Panc1 (cell line): ENCODE measurements at regions not wholly inside any gene's neighbourhood (a gene's known extent, or its start where the extent isn't known, plus 50 kb on each side); places are given as distances from the start of the nearest gene placed in this dataset.

Source experiments
- ATAC-seq: fragments of 200-7000 bp; cut with Tn5 transposase; 2 replicates; pipeline ENCODE4 v1.9.1; 2020; ENCODE audit warnings: mild to moderate bottlenecking, moderate library complexity
- BruUV-seq: library from RNA; stranded (reverse); fragments of 400-500 nt; replicated peaks from 2 replicates; lab custom pipeline; 2021; lab: Mats Ljungman, UMichigan
- CTCF ChIA-PET: fragments of 300-600 bp; sonication (Branson Sonifier 250); formaldehyde crosslinking; loops from one replicate; lab custom pipeline; 2022; ENCODE audit warnings: antibody characterized with exemption; lab: Charles Lee
- POLR2A ChIA-PET: fragments of 300-600 bp; sonication (Branson Sonifier 250); formaldehyde crosslinking; loops from one replicate; lab custom pipeline; 2022; ENCODE audit warnings: antibody characterized with exemption; lab: Charles Lee
- DNase-seq: peaks from one replicate; pipeline ENCODE4 v3.0.0-alpha.2; 2010; ENCODE audit warnings: low read depth, low spot score
- H3K27ac ChIP-seq: 2 replicates; pipeline ENCODE4 v1.5.1; 2011; ENCODE audit warnings: mild to moderate bottlenecking, low read length, inconsistent platforms
- H3K27me3 ChIP-seq: fragments of 200-500 bp; sonication (Bioruptor generic); 2 replicates; pipeline ENCODE4 v1.6.0; 2014; ENCODE audit warnings: low read length, inconsistent platforms; ENCODE audit not compliant: control insufficient read depth, insufficient read depth
- H3K36me3 ChIP-seq: fragments of 200-500 bp; sonication (Bioruptor generic); 2 replicates; pipeline ENCODE4 v1.5.1; 2014; ENCODE audit warnings: inconsistent platforms, mild to moderate bottlenecking, low read length, moderate library complexity; ENCODE audit not compliant: control insufficient read depth, insufficient read depth
- H3K4me1 ChIP-seq: 2 replicates; pipeline ENCODE4 v1.5.1; 2011; ENCODE audit warnings: inconsistent platforms, mild to moderate bottlenecking, low read length, moderate library complexity; ENCODE audit not compliant: control insufficient read depth, insufficient read depth
- H3K4me3 ChIP-seq, 2 experiments: 2 replicates each; pipeline ENCODE4 v1.5.1; 2011 to 2012; ENCODE audit warnings: low read depth in 2 of 2, low read length in 2 of 2, mild to moderate bottlenecking in 2 of 2, inconsistent platforms in 1 of 2, moderate library complexity in 1 of 2
- H3K9me3 ChIP-seq: fragments of 200-500 bp; sonication (Bioruptor generic); 2 replicates; pipeline ENCODE4 v1.5.1; 2014; ENCODE audit warnings: low read depth, mild to moderate bottlenecking, inconsistent platforms, low read length, moderate library complexity; ENCODE audit not compliant: control insufficient read depth, insufficient read depth
- POLR2AphosphoS5 ChIP-seq: IDR thresholded peaks from 2 replicates; pipeline ENCODE4 v1.6.1; 2012; ENCODE audit warnings: mild to moderate bottlenecking, low read depth, low read length, moderate library complexity
- SIN3A ChIP-seq: IDR thresholded peaks from 2 replicates; pipeline ENCODE4 v1.6.1; 2012; ENCODE audit warnings: low read depth, mild to moderate bottlenecking, low read length, moderate library complexity, borderline replicate concordance; ENCODE audit not compliant: insufficient read depth
- TCF7L2 ChIP-seq: IDR thresholded peaks from 2 replicates; pipeline ENCODE4 v1.6.1; 2011; ENCODE audit warnings: mild to moderate bottlenecking, low read depth, low read length, inconsistent platforms
- in situ Hi-C: cut with HindIII; loops from 2 replicates; pipeline ENCODE4 v1.10.0; 2016; ENCODE audit warnings: low sequenced_read_pairs, low pct_unique_long_range_greater_than_20kb
- intact Hi-C: fragments of 100-400 bp; cut with micrococcal nuclease; formaldehyde crosslinking; loops from one replicate; pipeline ENCODE4 v1.10.0; 2022; ENCODE audit not compliant: unreplicated experiment
- TF ChIP-seq, protein P1 (sequence below): fragments of 450-650 bp; IDR thresholded peaks from 2 replicates; pipeline ENCODE4 v1.5.1; 2017; ENCODE audit warnings: mild to moderate bottlenecking
- TF ChIP-seq, protein P2 (sequence below), 2 experiments: IDR thresholded peaks; 2 replicates each; pipeline ENCODE4 v1.6.1; 2011 to 2012; ENCODE audit warnings: low read depth in 2 of 2, control low read depth in 1 of 2, low read length in 1 of 2, mild to moderate bottlenecking in 1 of 2, moderate library complexity in 1 of 2; ENCODE audit not compliant: insufficient read depth in 1 of 2

DNA sequence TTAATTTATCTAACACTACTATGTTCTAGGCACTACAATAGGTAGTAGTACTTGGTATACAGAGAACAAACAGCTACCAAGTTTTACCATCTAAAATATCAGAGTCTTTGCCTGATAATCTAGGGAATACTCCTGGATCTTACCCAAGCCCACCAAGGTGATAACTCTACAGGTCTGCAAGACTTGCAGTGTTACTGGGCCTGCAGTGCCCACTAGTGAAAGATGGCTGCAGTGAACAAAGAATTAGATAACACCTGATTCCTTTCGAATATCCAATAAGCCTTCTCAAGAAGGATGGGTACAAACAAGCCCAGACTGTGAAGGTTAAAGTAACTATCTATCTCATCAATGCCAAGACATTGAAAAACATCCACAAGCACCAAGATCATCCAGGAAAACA, 317.0 kb upstream of the DCBLD2 start:
- H3K4me3 ChIP-seq: no peak overlapping the region
- intact Hi-C loops (no loop called here), in situ Hi-C loops (no loop called here)
- TF ChIP-seq, protein P1, sequence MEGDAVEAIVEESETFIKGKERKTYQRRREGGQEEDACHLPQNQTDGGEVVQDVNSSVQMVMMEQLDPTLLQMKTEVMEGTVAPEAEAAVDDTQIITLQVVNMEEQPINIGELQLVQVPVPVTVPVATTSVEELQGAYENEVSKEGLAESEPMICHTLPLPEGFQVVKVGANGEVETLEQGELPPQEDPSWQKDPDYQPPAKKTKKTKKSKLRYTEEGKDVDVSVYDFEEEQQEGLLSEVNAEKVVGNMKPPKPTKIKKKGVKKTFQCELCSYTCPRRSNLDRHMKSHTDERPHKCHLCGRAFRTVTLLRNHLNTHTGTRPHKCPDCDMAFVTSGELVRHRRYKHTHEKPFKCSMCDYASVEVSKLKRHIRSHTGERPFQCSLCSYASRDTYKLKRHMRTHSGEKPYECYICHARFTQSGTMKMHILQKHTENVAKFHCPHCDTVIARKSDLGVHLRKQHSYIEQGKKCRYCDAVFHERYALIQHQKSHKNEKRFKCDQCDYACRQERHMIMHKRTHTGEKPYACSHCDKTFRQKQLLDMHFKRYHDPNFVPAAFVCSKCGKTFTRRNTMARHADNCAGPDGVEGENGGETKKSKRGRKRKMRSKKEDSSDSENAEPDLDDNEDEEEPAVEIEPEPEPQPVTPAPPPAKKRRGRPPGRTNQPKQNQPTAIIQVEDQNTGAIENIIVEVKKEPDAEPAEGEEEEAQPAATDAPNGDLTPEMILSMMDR: peak; percentile 5; the same call in 1 of the 2 replicates
- no peak for TF ChIP-seq TCF7L2
- H3K27ac ChIP-seq: no peak overlapping the region
- ChIA-PET CTCF (no interaction called here), POLR2A (no interaction called here)
- DNase-seq: no peak
- H3K27me3 ChIP-seq: no peaks in the 10 kb centered on the region
- H3K9me3 ChIP-seq: peaks cover 8% of the 10 kb centered on the region; the same call in 1 of the 2 replicates
- H3K4me1 ChIP-seq: no peaks in the 10 kb centered on the region
- no TSS peak for BruUV-seq
- no peaks in the 10 kb centered on the region for H3K36me3 ChIP-seq
- no peak for ATAC-seq

DNA sequence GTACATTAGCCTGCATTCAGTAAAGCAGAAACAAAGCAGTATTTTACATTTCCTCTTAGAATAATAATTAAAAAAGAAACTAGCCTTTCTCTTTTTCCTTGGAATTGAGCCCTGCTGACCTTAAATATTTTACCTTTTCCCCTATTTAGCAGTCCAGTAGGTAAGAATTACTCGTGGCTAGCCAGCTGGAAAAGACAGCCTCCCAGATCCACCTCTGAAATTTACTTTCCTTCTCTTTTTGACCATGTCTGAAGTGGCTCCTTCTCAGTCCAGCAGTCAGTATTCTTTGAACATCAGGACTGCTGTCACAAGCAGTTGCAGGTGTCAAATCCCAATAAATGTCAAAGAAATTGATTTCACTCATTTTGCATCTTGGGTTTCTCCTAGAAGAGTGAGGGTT, 311.5 kb upstream of the DCBLD2 start:
- Histone ChIP-seq H3K36me3 (no peaks in the 10 kb centered on the region), H3K4me1 (no peaks in the 10 kb centered on the region), H3K27ac (no peak overlapping the region), H3K27me3 (no peaks in the 10 kb centered on the region), H3K4me3 (no peak overlapping the region), H3K9me3 (peaks cover 4% of the 10 kb centered on the region; the same call in 1 of the 2 replicates)
- in situ Hi-C loops (no loop called here), intact Hi-C loops (no loop called here)
- no peak for DNase-seq
- no peak for ATAC-seq
- no TSS peak for BruUV-seq
- POLR2A ChIA-PET: no interaction called here
- CTCF ChIA-PET: interaction anchor here (0.7 kb wide), 1 partner anchor 27 kb away, joined by 3 read pairs; no protein-coding TSS in a partner anchor
- no peak for TF ChIP-seq POLR2AphosphoS5
- TF ChIP-seq, protein P2, sequence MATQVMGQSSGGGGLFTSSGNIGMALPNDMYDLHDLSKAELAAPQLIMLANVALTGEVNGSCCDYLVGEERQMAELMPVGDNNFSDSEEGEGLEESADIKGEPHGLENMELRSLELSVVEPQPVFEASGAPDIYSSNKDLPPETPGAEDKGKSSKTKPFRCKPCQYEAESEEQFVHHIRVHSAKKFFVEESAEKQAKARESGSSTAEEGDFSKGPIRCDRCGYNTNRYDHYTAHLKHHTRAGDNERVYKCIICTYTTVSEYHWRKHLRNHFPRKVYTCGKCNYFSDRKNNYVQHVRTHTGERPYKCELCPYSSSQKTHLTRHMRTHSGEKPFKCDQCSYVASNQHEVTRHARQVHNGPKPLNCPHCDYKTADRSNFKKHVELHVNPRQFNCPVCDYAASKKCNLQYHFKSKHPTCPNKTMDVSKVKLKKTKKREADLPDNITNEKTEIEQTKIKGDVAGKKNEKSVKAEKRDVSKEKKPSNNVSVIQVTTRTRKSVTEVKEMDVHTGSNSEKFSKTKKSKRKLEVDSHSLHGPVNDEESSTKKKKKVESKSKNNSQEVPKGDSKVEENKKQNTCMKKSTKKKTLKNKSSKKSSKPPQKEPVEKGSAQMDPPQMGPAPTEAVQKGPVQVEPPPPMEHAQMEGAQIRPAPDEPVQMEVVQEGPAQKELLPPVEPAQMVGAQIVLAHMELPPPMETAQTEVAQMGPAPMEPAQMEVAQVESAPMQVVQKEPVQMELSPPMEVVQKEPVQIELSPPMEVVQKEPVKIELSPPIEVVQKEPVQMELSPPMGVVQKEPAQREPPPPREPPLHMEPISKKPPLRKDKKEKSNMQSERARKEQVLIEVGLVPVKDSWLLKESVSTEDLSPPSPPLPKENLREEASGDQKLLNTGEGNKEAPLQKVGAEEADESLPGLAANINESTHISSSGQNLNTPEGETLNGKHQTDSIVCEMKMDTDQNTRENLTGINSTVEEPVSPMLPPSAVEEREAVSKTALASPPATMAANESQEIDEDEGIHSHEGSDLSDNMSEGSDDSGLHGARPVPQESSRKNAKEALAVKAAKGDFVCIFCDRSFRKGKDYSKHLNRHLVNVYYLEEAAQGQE (IDR thresholded peaks at IDR 0.05; ENCODE audit: insufficient read depth in 1 of 2, low read depth in 2 of 2, low read length in 1 of 2): no peak
- TF ChIP-seq SIN3A: no peak
- TF ChIP-seq, protein P1: no peak
- no peak for TF ChIP-seq TCF7L2
